DMS153 treated with DMSO at 0.1 percent for 48 hours (cell line): ENCODE measurements at regions not wholly inside any gene's neighbourhood (a gene's known extent, or its start where the extent isn't known, plus 50 kb on each side); places are given as distances from the start of the nearest gene placed in this dataset.

ENCODE experiments used
- DNase-seq: peaks from one replicate; lab custom pipeline; 2025; ENCODE audit not compliant: unreplicated experiment; lab: John Stamatoyannopoulos, UW

DNA sequence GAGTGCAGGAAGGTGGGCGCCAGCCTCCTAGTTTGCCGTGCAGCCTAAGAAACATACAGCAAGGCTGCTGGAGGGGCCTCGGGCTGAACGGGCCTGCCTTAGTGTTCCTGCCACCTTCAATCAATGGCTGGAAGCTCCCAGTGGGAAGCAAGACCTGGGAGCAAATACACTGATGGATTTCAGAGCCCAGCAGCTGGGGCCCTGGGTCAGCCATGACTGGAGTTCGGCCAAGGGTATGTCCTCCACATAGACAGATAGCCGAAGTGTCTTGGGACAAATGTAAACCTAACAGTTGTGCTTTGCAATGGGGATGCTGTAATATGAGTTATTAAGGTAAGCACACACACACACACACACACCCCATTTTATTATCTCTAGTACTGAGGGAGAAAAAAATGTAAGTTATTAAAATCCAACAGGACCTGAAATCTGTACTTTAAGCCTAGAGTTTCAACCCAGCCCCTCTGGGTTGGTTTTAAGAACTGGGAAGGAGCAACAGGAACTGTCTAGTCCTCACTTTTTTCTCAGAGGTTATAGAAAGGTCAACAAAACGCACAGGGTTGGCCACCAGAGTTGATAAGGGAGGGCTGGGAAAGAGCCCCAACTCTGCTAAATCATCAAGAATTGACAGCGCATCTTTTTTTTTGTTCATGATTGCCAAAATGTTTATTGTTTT is 50.0 kb upstream of the CELF2 start:
- no peak for DNase-seq
